ENCODE measurements at regions not wholly inside any gene's neighbourhood (a gene's known extent, or its start where the extent isn't known, plus 50 kb on each side); places are given as distances from the start of the nearest gene placed in this dataset.

DNA sequence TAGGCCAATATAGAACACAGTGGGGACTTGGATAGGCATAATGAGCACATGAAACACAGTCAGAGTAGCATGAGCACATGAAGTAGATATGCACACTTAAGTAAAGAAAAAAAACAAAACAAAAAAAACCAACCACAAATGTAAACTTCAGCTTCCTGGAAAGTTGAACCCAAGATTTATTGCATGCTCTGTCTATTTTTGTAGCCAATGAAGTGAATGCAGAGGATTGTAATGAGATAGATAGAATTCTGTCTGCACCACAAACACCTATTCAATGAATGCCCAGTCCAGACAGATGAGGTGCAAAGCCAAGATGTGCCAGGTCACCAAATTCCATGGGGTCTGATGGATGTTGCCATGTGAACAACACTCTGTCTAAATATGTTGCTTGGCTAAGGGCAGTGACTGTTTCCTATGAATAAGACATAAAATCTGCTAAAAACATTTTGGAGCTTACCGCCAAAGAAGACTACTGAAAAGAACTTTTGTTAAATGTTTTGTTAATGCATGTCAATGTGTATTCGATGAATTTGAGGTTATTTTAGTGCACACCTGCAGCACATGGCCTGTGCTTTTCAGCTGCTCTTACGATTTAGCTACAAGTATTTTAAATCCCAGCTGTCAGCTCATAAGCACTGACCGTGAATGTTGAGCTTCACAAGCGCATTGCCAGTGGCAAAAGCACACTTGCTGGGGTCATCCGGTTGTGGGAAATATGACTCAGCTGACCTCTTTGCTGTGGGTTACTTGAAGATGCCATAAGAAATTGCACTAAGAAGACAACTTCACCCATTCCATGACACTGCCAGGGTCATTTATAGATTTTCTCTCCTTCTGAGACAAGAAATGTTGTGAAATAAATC is 374.8 kb upstream of the GNPDA2 start:
- peaks cover 5 to 44% (median 8%) of the 10 kb centered on the region in 5 donors for H3K9me3 Mint-ChIP-seq
- no peak overlapping the region for H3K4me3 Mint-ChIP-seq
- H3K27me3 ChIP-seq (ENCODE audit: insufficient read depth, low read length, poor library complexity, severe bottlenecking), result no peaks in the 10 kb centered on the region
- no peak overlapping the region for H3K4me3 ChIP-seq (ENCODE audit: low read length)
- H3K27ac Mint-ChIP-seq, result no peak overlapping the region
- no peaks in the 10 kb centered on the region for H3K4me1 Mint-ChIP-seq
- H3K9me3 ChIP-seq (ENCODE audit: low read length), result no peaks in the 10 kb centered on the region
- ChIA-PET POLR2A (no interaction called here), CTCF (no interaction called here)
- no peak overlapping the region for H3K27ac ChIP-seq (ENCODE audit: low read depth, low read length)
- H3K36me3 Mint-ChIP-seq, result no peaks in the 10 kb centered on the region
- no peak for DNase-seq
- H3K4me1 ChIP-seq (ENCODE audit: insufficient read depth, low read length), result no peaks in the 10 kb centered on the region
- H3K36me3 ChIP-seq (ENCODE audit: insufficient read depth, low read length), result no peaks in the 10 kb centered on the region
- no peaks in the 10 kb centered on the region for H3K27me3 Mint-ChIP-seq

DNA sequence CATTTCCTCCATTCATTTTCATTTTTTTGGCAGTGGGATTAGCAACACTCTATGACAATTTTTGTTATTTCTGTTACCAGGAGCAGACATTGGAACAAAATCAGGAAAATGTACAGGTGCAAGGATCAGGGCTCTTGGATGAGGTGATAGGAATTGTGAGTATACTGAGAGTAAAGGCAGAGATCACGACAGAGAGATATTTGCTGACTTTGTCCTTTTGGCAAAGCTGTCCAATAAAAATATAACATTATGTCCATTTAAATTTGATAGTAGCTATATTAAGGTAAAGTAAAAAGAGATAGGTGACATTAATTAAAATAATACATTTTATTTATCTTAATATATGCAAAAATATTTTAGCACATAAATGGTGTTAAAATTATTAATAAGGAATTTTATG is 373.1 kb upstream of the GNPDA2 start:
- Histone ChIP-seq H3K9me3 (ENCODE audit: low read length) (no peaks in the 10 kb centered on the region), H3K4me1 (ENCODE audit: insufficient read depth, low read length) (no peaks in the 10 kb centered on the region), H3K27me3 (ENCODE audit: insufficient read depth, low read length, poor library complexity, severe bottlenecking) (no peaks in the 10 kb centered on the region), H3K27ac (ENCODE audit: low read depth, low read length) (no peak overlapping the region), H3K4me3 (ENCODE audit: low read length) (no peak overlapping the region), H3K36me3 (ENCODE audit: insufficient read depth, low read length) (no peaks in the 10 kb centered on the region)
- Mint-ChIP-seq H3K4me3 (no peak overlapping the region), H3K27me3 (no peaks in the 10 kb centered on the region), H3K27ac (no peak overlapping the region), H3K4me1 (no peaks in the 10 kb centered on the region), H3K36me3 (no peaks in the 10 kb centered on the region), H3K9me3 (peaks cover 5 to 47% (median 8%) of the 10 kb centered on the region in 5 donors)
- DNase-seq, result no peak
- ChIA-PET POLR2A (no interaction called here), CTCF (no interaction called here)

DNA sequence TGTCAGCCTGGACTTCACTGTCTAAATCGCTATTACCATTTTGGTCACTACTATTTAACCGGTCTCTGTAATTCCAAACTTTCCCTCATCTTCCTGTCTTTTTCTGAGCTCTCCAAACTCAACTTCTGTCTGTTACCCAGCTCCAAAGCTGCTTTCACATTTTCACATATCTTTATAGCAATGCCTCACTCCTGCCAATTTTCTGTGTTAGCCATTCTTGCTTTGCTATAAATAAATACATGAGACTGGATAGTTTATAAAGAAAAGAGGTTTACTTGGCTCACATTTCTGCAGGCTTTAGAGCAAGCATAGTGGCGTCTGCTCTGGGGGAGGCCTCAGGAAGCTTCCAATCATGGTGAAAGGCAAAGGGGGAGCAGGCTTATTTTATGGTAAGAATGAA is 368.3 kb upstream of the GNPDA2 start:
- Mint-ChIP-seq H3K27me3 (no peaks in the 10 kb centered on the region), H3K4me1 (no peaks in the 10 kb centered on the region), H3K9me3 (peaks cover 10 to 47% (median 11%) of the 10 kb centered on the region in 5 donors), H3K36me3 (no peaks in the 10 kb centered on the region), H3K4me3 (no peak overlapping the region), H3K27ac (no peak overlapping the region)
- Histone ChIP-seq H3K4me1 (ENCODE audit: insufficient read depth, low read length) (no peaks in the 10 kb centered on the region), H3K9me3 (ENCODE audit: low read length) (no peaks in the 10 kb centered on the region), H3K27ac (ENCODE audit: low read depth, low read length) (no peak overlapping the region), H3K36me3 (ENCODE audit: insufficient read depth, low read length) (no peaks in the 10 kb centered on the region), H3K4me3 (ENCODE audit: low read length) (no peak overlapping the region), H3K27me3 (ENCODE audit: insufficient read depth, low read length, poor library complexity, severe bottlenecking) (no peaks in the 10 kb centered on the region)
- POLR2A ChIA-PET, result no interaction called here
- no peak for DNase-seq
- CTCF ChIA-PET, result no interaction called here

DNA sequence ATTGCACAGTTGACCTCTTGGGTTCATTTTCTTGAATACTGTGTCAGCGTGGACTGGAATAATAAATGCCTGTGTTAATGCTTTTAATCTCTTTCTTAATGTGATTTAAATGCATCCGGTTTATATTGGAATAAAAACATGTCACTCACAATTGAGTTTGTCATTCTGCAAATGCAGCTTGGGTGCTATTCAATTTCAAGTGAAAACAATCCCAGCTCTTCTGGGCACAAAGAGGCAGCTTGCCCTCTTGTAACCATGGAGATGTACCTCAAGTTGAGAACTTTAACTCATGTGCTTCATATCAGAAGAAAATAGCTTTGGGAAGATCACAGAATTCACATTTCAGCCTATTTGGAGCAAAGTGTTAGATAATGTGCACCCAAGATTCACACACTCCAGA is 355.7 kb upstream of the GNPDA2 start:
- H3K27ac Mint-ChIP-seq, result no peak overlapping the region
- no peak overlapping the region for H3K4me3 Mint-ChIP-seq
- no peak overlapping the region for H3K4me3 ChIP-seq (ENCODE audit: low read length)
- no peaks in the 10 kb centered on the region for H3K4me1 Mint-ChIP-seq
- DNase-seq, result no peak
- H3K36me3 ChIP-seq (ENCODE audit: insufficient read depth, low read length), result no peaks in the 10 kb centered on the region
- POLR2A ChIA-PET, result no interaction called here
- H3K27me3 ChIP-seq (ENCODE audit: insufficient read depth, low read length, poor library complexity, severe bottlenecking), result no peaks in the 10 kb centered on the region
- no peaks in the 10 kb centered on the region for H3K27me3 Mint-ChIP-seq
- H3K9me3 ChIP-seq (ENCODE audit: low read length), result no peaks in the 10 kb centered on the region
- H3K4me1 ChIP-seq (ENCODE audit: insufficient read depth, low read length), result no peaks in the 10 kb centered on the region
- H3K36me3 Mint-ChIP-seq, result peaks cover 0 to 1% (median 0%) of the 10 kb centered on the region in 3 donors
- no peak overlapping the region for H3K27ac ChIP-seq (ENCODE audit: low read depth, low read length)
- peaks cover 6 to 54% (median 10%) of the 10 kb centered on the region in 5 donors for H3K9me3 Mint-ChIP-seq
- CTCF ChIA-PET, result no interaction called here

DNA sequence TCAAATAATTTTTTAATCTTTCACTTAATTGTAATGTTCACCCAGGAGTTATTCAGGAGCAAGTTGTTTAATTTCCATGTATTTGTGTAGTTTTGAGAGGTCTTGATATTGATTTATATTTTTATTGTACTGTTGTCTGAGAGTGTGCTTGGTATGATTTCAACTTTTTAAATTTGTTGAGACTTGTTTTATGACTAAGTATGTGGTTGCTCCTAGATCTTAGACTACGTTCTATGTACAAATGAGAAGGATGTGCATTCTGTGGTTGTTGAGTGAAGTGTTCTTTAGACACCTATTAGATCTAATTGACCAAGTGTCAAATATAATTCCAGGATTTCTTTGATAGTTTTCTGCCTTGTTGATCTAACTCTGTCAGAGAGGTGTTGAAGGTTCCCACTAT is 353.3 kb upstream of the GNPDA2 start:
- CTCF ChIA-PET, result no interaction called here
- H3K27ac ChIP-seq (ENCODE audit: low read depth, low read length), result no peak overlapping the region

DNA sequence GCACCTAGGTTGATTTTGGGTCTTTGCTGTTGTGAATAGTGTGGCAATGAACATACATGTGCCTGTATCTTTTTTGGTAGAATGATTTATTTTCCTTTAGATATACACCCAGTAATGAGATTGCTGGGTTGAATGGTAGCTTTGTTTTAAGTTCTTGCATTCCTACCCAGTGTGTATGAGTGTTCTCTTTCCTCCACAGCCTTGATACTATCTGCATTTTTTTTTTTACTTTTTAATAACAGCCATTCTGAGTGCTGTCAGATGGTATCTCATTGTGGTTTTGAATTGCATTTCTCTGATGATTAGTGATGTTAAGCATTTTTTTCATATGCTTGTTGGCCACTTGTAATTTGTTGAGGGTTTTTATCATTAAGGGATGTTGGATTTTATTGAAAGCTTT is 351.8 kb upstream of the GNPDA2 start:
- Mint-ChIP-seq H3K36me3 (peaks cover 0 to 1% (median 0%) of the 10 kb centered on the region in 3 donors), H3K9me3 (peaks cover 3 to 33% (median 5%) of the 10 kb centered on the region in 5 donors), H3K27me3 (no peaks in the 10 kb centered on the region), H3K4me3 (no peak overlapping the region), H3K27ac (no peak overlapping the region), H3K4me1 (no peaks in the 10 kb centered on the region)
- H3K36me3 ChIP-seq (ENCODE audit: insufficient read depth, low read length), result no peaks in the 10 kb centered on the region
- no peak overlapping the region for H3K4me3 ChIP-seq (ENCODE audit: low read length)
- H3K27ac ChIP-seq (ENCODE audit: low read depth, low read length), result no peak overlapping the region
- DNase-seq, result no peak
- H3K9me3 ChIP-seq (ENCODE audit: low read length), result no peaks in the 10 kb centered on the region
- POLR2A ChIA-PET, result no interaction called here
- no peaks in the 10 kb centered on the region for H3K4me1 ChIP-seq (ENCODE audit: insufficient read depth, low read length)
- CTCF ChIA-PET, result no interaction called here
- H3K27me3 ChIP-seq (ENCODE audit: insufficient read depth, low read length, poor library complexity, severe bottlenecking), result no peaks in the 10 kb centered on the region

More for the DNA sequence above, 353.3 kb upstream of the GNPDA2 start:
- H3K27me3 Mint-ChIP-seq, result no peaks in the 10 kb centered on the region
- no peak overlapping the region for H3K4me3 Mint-ChIP-seq
- Histone ChIP-seq H3K4me1 (ENCODE audit: insufficient read depth, low read length) (no peaks in the 10 kb centered on the region), H3K27me3 (ENCODE audit: insufficient read depth, low read length, poor library complexity, severe bottlenecking) (no peaks in the 10 kb centered on the region), H3K36me3 (ENCODE audit: insufficient read depth, low read length) (no peaks in the 10 kb centered on the region), H3K4me3 (ENCODE audit: low read length) (no peak overlapping the region), H3K9me3 (ENCODE audit: low read length) (no peaks in the 10 kb centered on the region)
- no peak overlapping the region for H3K27ac Mint-ChIP-seq
- H3K36me3 Mint-ChIP-seq, result peaks cover 0 to 1% (median 0%) of the 10 kb centered on the region in 3 donors
- no peak for DNase-seq
- POLR2A ChIA-PET, result no interaction called here
- H3K9me3 Mint-ChIP-seq, result peaks cover 6 to 38% (median 10%) of the 10 kb centered on the region in 5 donors
- no peaks in the 10 kb centered on the region for H3K4me1 Mint-ChIP-seq

DNA sequence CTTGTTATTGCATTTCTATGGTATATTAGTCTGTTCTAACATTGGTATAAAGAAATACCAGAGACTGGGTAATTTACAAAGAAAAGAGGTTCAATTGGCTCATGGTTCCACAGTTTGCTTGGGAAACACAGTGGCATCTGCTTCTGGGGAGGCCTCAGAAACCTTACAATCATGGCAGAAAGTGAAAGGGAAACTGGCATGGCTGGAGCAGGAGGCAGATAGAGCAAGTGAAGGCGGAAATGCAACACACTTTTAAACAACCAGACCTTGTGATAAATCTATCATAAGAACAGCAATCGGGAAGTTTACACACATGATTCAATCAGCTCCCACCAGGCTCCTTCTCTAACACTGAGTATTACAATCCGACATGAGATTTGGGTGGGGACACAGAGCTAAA is 346.6 kb upstream of the GNPDA2 start:
- Histone ChIP-seq H3K27ac (ENCODE audit: low read depth, low read length) (no peak overlapping the region), H3K36me3 (ENCODE audit: insufficient read depth, low read length) (no peaks in the 10 kb centered on the region), H3K4me3 (ENCODE audit: low read length) (no peak overlapping the region), H3K9me3 (ENCODE audit: low read length) (no peaks in the 10 kb centered on the region), H3K4me1 (ENCODE audit: insufficient read depth, low read length) (no peaks in the 10 kb centered on the region), H3K27me3 (ENCODE audit: insufficient read depth, low read length, poor library complexity, severe bottlenecking) (no peaks in the 10 kb centered on the region)
- ChIA-PET POLR2A (no interaction called here), CTCF (no interaction called here)
- DNase-seq, result no peak
- Mint-ChIP-seq H3K27ac (no peak overlapping the region), H3K9me3 (peaks cover 2 to 26% (median 5%) of the 10 kb centered on the region in 5 donors), H3K4me1 (no peaks in the 10 kb centered on the region), H3K36me3 (no peaks in the 10 kb centered on the region), H3K4me3 (no peak overlapping the region), H3K27me3 (no peaks in the 10 kb centered on the region)

DNA sequence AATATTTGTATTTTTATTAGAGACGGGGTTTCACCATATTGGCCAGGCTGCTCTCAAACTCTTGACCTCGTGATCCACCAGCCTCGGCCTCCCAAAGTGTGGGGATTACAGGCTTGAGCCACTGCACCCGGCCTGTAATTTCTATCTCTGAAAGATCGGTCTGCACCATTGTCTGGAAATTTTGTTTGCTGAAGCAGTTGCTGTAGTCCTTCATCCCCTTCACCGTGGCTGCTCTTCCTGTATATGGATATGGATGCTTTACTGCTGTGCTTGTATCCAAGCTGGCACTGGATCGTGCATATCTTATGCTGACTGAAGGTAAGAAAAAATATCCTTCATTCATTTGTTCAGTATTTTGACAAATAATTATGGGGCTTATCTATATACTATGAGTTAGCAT is 338.4 kb upstream of the GNPDA2 start:
- Mint-ChIP-seq H3K4me3 (no peak overlapping the region), H3K4me1 (no peaks in the 10 kb centered on the region), H3K36me3 (no peaks in the 10 kb centered on the region), H3K27ac (peak overlapping the region in 1 of 8 donors; percentile 9), H3K27me3 (peaks cover 0 to 3% of the 10 kb centered on the region in 2 donors), H3K9me3 (peaks cover 5 to 27% (median 7%) of the 10 kb centered on the region in 5 donors)
- CTCF ChIA-PET, result no interaction called here
- H3K9me3 ChIP-seq (ENCODE audit: low read length), result no peaks in the 10 kb centered on the region
- no peak overlapping the region for H3K4me3 ChIP-seq (ENCODE audit: low read length)
- POLR2A ChIA-PET, result no interaction called here
- no peaks in the 10 kb centered on the region for H3K4me1 ChIP-seq (ENCODE audit: insufficient read depth, low read length)
- no peak overlapping the region for H3K27ac ChIP-seq (ENCODE audit: low read depth, low read length)
- no peak for DNase-seq
- no peaks in the 10 kb centered on the region for H3K27me3 ChIP-seq (ENCODE audit: insufficient read depth, low read length, poor library complexity, severe bottlenecking)
- H3K36me3 ChIP-seq (ENCODE audit: insufficient read depth, low read length), result no peaks in the 10 kb centered on the region

All from CD8-positive, alpha-beta memory T cell (primary cell).